Heart left ventricle (tissue), 13 donors: ENCODE measurements at regions not wholly inside any gene's neighbourhood (a gene's known extent, or its start where the extent isn't known, plus 50 kb on each side); places are given as distances from the start of the nearest gene placed in this dataset.

Experiments
- POLR2A ChIP-seq, 2 donors: fragments of 450-650 bp; IDR thresholded peaks; one replicate each; pipeline ENCODE4 v1.6.1; 2017; ENCODE audit warnings: antibody characterized with exemption in 2 of 2, mild to moderate bottlenecking in 2 of 2, moderate library complexity in 2 of 2
- TF ChIP-seq, protein P1 (sequence below), 12 donors: fragments of 200-600 bp; sonication (generic) in 4 of 12; IDR thresholded peaks; one replicate each; pipeline versions ENCODE4 v1.5.0 to v1.8.0; 2018 to 2022; ENCODE audit warnings: antibody characterized with exemption in 12 of 12, mild to moderate bottlenecking in 5 of 12
- donor health status: ischemic (EF 13 %, LVEDD 7.1; RV severe dilation, severe dysfunction).
- donor health status: DM: no; HTN: yes; CAD: no.
- donor health status: DM: no; HTN: no; CAD: no.
- donor health status: ischemic (EF 25% LVEDD 6.9; RV normal size, moderate dysfunction).
- donor health status: ischemic (EF 25% LVEDD 5.7; RV mildly dilated, moderate dysfunction).
- donor health status: ischemic (EF 35%, LVEDD 5.7; RV mildly dilated, moderate dysfunction).
- donor health status: nonischemic (EF 11% LVEDD 7.7; RV severe dilation, severe dysfunction).
- donor health status: DM: yes; HTN: yes; CAD: no.
- donor health status: PGD.
- donor health status: ischemic (EF 29% LVEDD 5.4; RV normal size, mild dysfunction).
- donor health status: nonischemic (EF 23%, LVEDD 6.1; RV moderate dilation, normal function).

- TF ChIP-seq, protein P1, sequence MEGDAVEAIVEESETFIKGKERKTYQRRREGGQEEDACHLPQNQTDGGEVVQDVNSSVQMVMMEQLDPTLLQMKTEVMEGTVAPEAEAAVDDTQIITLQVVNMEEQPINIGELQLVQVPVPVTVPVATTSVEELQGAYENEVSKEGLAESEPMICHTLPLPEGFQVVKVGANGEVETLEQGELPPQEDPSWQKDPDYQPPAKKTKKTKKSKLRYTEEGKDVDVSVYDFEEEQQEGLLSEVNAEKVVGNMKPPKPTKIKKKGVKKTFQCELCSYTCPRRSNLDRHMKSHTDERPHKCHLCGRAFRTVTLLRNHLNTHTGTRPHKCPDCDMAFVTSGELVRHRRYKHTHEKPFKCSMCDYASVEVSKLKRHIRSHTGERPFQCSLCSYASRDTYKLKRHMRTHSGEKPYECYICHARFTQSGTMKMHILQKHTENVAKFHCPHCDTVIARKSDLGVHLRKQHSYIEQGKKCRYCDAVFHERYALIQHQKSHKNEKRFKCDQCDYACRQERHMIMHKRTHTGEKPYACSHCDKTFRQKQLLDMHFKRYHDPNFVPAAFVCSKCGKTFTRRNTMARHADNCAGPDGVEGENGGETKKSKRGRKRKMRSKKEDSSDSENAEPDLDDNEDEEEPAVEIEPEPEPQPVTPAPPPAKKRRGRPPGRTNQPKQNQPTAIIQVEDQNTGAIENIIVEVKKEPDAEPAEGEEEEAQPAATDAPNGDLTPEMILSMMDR (IDR thresholded peaks at IDR 0.05): no peak
- no peak for TF ChIP-seq POLR2A (IDR thresholded peaks at IDR 0.05)
These were observed 259.8 kb upstream of the CAMK1G start for GRCh38 chr1:209323743-209324142.
